ENCODE measurements at regions not wholly inside any gene's neighbourhood (a gene's known extent, or its start where the extent isn't known, plus 50 kb on each side); places are given as distances from the start of the nearest gene placed in this dataset.

DNA sequence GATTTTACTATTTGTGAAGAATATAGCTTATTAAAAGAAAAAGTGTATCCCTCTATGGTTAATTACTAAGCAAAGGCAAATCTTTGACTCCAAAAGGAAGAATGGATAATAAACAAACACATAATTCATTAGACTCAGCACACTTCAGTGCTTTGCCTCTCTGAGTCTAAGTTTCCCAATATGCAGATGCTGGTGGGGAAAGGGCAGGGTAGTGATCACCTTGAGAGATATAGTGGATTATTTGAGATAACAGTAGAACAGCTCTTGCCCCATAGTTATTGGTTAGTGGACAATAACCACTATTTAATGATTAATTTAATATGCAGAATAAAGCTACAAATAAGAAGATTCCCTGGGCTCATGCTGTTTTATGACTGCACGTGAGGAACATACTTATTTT lies 98.2 kb upstream of the SLC8A1 start:
- H3K27ac Mint-ChIP-seq: no peak overlapping the region
- no peak overlapping the region for H3K4me3 Mint-ChIP-seq
- no peak for DNase-seq (ENCODE audit: low spot score)
- Histone ChIP-seq H3K27ac (no peak overlapping the region), H3K27me3 (no peaks in the 10 kb centered on the region), H3K79me2 (ENCODE audit: low read depth) (no peaks in the 10 kb centered on the region), H3F3A (ENCODE audit: low read depth) (no peaks in the 10 kb centered on the region), H3K9ac (no peak overlapping the region), H2AFZ (replicated peaks) (no peak overlapping the region), H3K4me2 (no peak overlapping the region), H4K20me1 (ENCODE audit: low read depth) (no peaks in the 10 kb centered on the region), H3K36me3 (no peaks in the 10 kb centered on the region), H3K9me3 (ENCODE audit: low read depth) (no peaks in the 10 kb centered on the region), H3K4me1 (no peaks in the 10 kb centered on the region), H3K4me3 (no peak overlapping the region)
- no peak for TF ChIP-seq EZH2 (IDR thresholded peaks at IDR 0.05)
- TF ChIP-seq EZH2phosphoT487 (IDR thresholded peaks at IDR 0.05): no peak
- TF ChIP-seq, protein P1, sequence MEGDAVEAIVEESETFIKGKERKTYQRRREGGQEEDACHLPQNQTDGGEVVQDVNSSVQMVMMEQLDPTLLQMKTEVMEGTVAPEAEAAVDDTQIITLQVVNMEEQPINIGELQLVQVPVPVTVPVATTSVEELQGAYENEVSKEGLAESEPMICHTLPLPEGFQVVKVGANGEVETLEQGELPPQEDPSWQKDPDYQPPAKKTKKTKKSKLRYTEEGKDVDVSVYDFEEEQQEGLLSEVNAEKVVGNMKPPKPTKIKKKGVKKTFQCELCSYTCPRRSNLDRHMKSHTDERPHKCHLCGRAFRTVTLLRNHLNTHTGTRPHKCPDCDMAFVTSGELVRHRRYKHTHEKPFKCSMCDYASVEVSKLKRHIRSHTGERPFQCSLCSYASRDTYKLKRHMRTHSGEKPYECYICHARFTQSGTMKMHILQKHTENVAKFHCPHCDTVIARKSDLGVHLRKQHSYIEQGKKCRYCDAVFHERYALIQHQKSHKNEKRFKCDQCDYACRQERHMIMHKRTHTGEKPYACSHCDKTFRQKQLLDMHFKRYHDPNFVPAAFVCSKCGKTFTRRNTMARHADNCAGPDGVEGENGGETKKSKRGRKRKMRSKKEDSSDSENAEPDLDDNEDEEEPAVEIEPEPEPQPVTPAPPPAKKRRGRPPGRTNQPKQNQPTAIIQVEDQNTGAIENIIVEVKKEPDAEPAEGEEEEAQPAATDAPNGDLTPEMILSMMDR (IDR thresholded peaks at IDR 0.05): no peak
- peaks cover 10% of the 10 kb centered on the region for H3K4me1 Mint-ChIP-seq
- H3K9me3 Mint-ChIP-seq: no peaks in the 10 kb centered on the region
- H3K27me3 Mint-ChIP-seq (ENCODE audit: insufficient read depth, low read depth): no peaks in the 10 kb centered on the region
- no peaks in the 10 kb centered on the region for H3K36me3 Mint-ChIP-seq

DNA sequence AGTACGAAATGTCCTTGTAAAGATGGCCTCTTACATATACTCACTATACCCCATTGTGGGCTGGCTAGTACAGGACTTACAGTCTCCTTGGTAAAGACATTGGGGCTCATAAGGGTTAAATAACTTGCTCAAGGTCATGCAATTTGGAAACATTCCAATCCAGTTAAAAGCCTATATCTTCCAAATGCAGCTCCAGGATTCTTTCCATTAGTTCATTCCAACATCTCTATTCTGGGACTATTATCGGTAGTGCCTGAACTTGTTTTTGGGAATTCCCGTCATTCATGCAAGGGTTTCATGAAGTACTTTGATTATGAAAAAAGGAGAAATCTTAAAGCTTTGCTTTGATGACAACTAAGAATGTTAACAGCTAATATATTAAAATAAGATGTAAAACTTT lies 99.2 kb upstream of the SLC8A1 start:
- Mint-ChIP-seq H3K27ac (no peak overlapping the region), H3K4me1 (peaks cover 10% of the 10 kb centered on the region), H3K36me3 (no peaks in the 10 kb centered on the region), H3K27me3 (ENCODE audit: insufficient read depth, low read depth) (no peaks in the 10 kb centered on the region), H3K4me3 (no peak overlapping the region), H3K9me3 (no peaks in the 10 kb centered on the region)
- H3K4me1 ChIP-seq: no peaks in the 10 kb centered on the region
- no peak for DNase-seq (ENCODE audit: low spot score)
- no peak for TF ChIP-seq EZH2phosphoT487 (IDR thresholded peaks at IDR 0.05)
- TF ChIP-seq, protein P1 (IDR thresholded peaks at IDR 0.05): no peak
- no peak for TF ChIP-seq EZH2 (IDR thresholded peaks at IDR 0.05)
- H3K4me3 ChIP-seq: no peak overlapping the region
- H2AFZ ChIP-seq (replicated peaks): no peak overlapping the region
- no peaks in the 10 kb centered on the region for H4K20me1 ChIP-seq (ENCODE audit: low read depth)
- no peaks in the 10 kb centered on the region for H3F3A ChIP-seq (ENCODE audit: low read depth)
- no peaks in the 10 kb centered on the region for H3K9me3 ChIP-seq (ENCODE audit: low read depth)
- H3K36me3 ChIP-seq: no peaks in the 10 kb centered on the region
- no peak overlapping the region for H3K9ac ChIP-seq
- H3K27ac ChIP-seq: no peak overlapping the region
- H3K79me2 ChIP-seq (ENCODE audit: low read depth): no peaks in the 10 kb centered on the region
- no peaks in the 10 kb centered on the region for H3K27me3 ChIP-seq
- no peak overlapping the region for H3K4me2 ChIP-seq

DNA sequence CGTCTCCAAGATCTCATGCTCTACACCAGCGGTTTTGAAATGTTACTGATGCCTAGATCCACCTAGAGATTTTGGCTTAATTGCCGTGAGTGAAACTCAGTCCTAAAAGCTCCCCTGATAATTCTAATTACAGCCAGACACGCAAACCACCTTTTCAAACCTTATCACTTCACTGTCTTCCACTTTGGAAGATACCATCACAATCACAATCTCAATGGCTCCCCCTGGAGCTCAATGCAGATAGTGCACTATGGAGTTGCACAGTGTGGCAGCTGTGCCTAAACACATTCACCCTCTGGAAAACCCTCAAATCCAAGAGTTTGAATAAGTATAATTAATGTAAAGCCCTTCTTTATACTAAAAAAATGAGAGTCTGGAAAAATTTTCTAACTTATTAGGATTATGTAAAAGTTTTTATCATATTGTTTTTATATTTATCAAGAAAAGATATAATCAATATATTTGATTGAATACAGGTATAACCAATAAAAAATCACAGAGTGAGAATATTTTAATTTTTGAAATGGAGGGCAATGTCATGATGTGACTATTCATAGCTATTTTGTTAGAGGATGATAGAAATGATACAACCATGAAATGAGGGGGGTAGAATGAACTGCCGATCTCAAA lies 102.9 kb upstream of the SLC8A1 start:
- peaks cover 10% of the 10 kb centered on the region for H3K4me1 Mint-ChIP-seq
- H2AFZ ChIP-seq (replicated peaks): peak overlapping the region; percentile 97

More for the DNA sequence above, 102.9 kb upstream of the SLC8A1 start:
- H3K9me3 Mint-ChIP-seq: no peaks in the 10 kb centered on the region
- H3K79me2 ChIP-seq (ENCODE audit: low read depth): no peaks in the 10 kb centered on the region
- TF ChIP-seq, protein P1 (IDR thresholded peaks at IDR 0.05): peak; percentile 91
- TF ChIP-seq EZH2 (IDR thresholded peaks at IDR 0.05): no peak
- no peaks in the 10 kb centered on the region for H3F3A ChIP-seq (ENCODE audit: low read depth)
- H3K27me3 Mint-ChIP-seq (ENCODE audit: insufficient read depth, low read depth): no peaks in the 10 kb centered on the region
- no peaks in the 10 kb centered on the region for H3K36me3 Mint-ChIP-seq
- no peak overlapping the region for H3K27ac ChIP-seq
- H3K9me3 ChIP-seq (ENCODE audit: low read depth): no peaks in the 10 kb centered on the region
- no peak overlapping the region for H3K9ac ChIP-seq
- H3K4me2 ChIP-seq: no peak overlapping the region
- no peak overlapping the region for H3K4me3 Mint-ChIP-seq
- H3K4me3 ChIP-seq: no peak overlapping the region
- H3K4me1 ChIP-seq: no peaks in the 10 kb centered on the region
- peak; percentile 70 for DNase-seq (ENCODE audit: low spot score)
- H3K27me3 ChIP-seq: no peaks in the 10 kb centered on the region
- no peak overlapping the region for H3K27ac Mint-ChIP-seq
- no peaks in the 10 kb centered on the region for H3K36me3 ChIP-seq
- no peaks in the 10 kb centered on the region for H4K20me1 ChIP-seq (ENCODE audit: low read depth)

All from neural progenitor cell (in vitro differentiated cells).